IMR-90 (cell line): ENCODE measurements at regions not wholly inside any gene's neighbourhood (a gene's known extent, or its start where the extent isn't known, plus 50 kb on each side); places are given as distances from the start of the nearest gene placed in this dataset.

Experiments used
- BHLHE40 ChIP-seq: fragments of 150-350 bp; IDR thresholded peaks from 2 replicates; pipeline ENCODE4 v1.6.1; 2016; ENCODE audit warnings: mild to moderate bottlenecking, low read depth, low read length
- CEBPB ChIP-seq: IDR thresholded peaks from 2 replicates; pipeline ENCODE4 v1.6.1; 2012; ENCODE audit warnings: low read depth, low read length, improper control_type of control experiment
- CTCF ChIP-seq: conservative IDR thresholded peaks from 2 replicates; pipeline ENCODE4 v1.5.1; 2012; ENCODE audit warnings: mild to moderate bottlenecking, low read depth, low read length, improper control_type of control experiment
- POLR2A ChIP-seq: IDR thresholded peaks from 2 replicates; pipeline ENCODE4 v1.6.1; 2012; ENCODE audit warnings: mild to moderate bottlenecking, low read depth, low read length
- SMC3 ChIP-seq: fragments of 150-350 bp; IDR thresholded peaks from 2 replicates; pipeline ENCODE4 v1.6.1; 2016; ENCODE audit warnings: low read depth, mild to moderate bottlenecking, antibody characterized with exemption, low read length, moderate library complexity
- USF2 ChIP-seq: fragments of 150-350 bp; IDR thresholded peaks from 2 replicates; pipeline ENCODE4 v1.6.1; 2017; ENCODE audit warnings: mild to moderate bottlenecking, antibody characterized with exemption, low read length, low read depth

GRCh38 chr13:70585109-70585508 lies 476.9 kb upstream of the KLHL1 start:
- TF ChIP-seq POLR2A (no peak), CEBPB (no peak), SMC3 (no peak), CTCF (no peak), USF2 (no peak), BHLHE40 (no peak)
